ENCODE measurements at regions not wholly inside any gene's neighbourhood (a gene's known extent, or its start where the extent isn't known, plus 50 kb on each side); places are given as distances from the start of the nearest gene placed in this dataset.

- intact Hi-C loops (cut with DNase I; ENCODE audit: low total_unique reads) = no loop called here
These were observed 221.9 kb downstream of the SNCA start for GRCh38 chr4:89615051-89615450.

GRCh38 chr4:89614155-89614554 is 222.8 kb downstream of the SNCA start:
- Histone ChIP-seq H3K4me3 (no peak overlapping the region), H3K27me3 (replicated peaks in 1 of 7) (no peaks in the 10 kb centered on the region), H3K4me1 (no peaks in the 10 kb centered on the region), H3K36me3 (no peaks in the 10 kb centered on the region), H3K9me3 (no peaks in the 10 kb centered on the region), H3K27ac (no peak overlapping the region)
- TF ChIP-seq POLR2AphosphoS5 (IDR thresholded peaks at IDR 0.05) (no peak), CTCF (IDR thresholded peaks at IDR 0.05 in 8 of 11, conservative IDR thresholded peaks at IDR 0.05 in 3 of 11) (no peak), POLR2A (IDR thresholded peaks at IDR 0.05) (no peak)
- DNase-seq = no peak
- intact Hi-C loops (cut with DNase I; ENCODE audit: low total_unique reads) = no loop called here

More at GRCh38 chr4:89615051-89615450, 221.9 kb downstream of the SNCA start:
- Histone ChIP-seq H3K27ac (no peak overlapping the region), H3K4me3 (no peak overlapping the region), H3K9me3 (no peaks in the 10 kb centered on the region), H3K4me1 (no peaks in the 10 kb centered on the region), H3K36me3 (no peaks in the 10 kb centered on the region), H3K27me3 (replicated peaks in 1 of 7) (no peaks in the 10 kb centered on the region)
- TF ChIP-seq POLR2A (IDR thresholded peaks at IDR 0.05) = no peak
- TF ChIP-seq POLR2AphosphoS5 (IDR thresholded peaks at IDR 0.05) = no peak
- no peak for TF ChIP-seq CTCF (IDR thresholded peaks at IDR 0.05 in 8 of 11, conservative IDR thresholded peaks at IDR 0.05 in 3 of 11)
- WGBS, 5 donors = 72 to 94% (median 92%) methylated on average over 4 of the region's 4 CpGs
- no peak for DNase-seq

GRCh38 chr4:89610236-89610635 is 226.7 kb downstream of the SNCA start:
- H3K4me1 ChIP-seq = no peaks in the 10 kb centered on the region
- H3K27ac ChIP-seq = no peak overlapping the region
- H3K27me3 ChIP-seq (replicated peaks in 1 of 7) = no peaks in the 10 kb centered on the region
- 75 to 91% (median 88%) methylated on average over 4 of the region's 4 CpGs for WGBS, 5 donors
- no peak for DNase-seq
- TF ChIP-seq POLR2AphosphoS5 (IDR thresholded peaks at IDR 0.05) = no peak
- TF ChIP-seq POLR2A (IDR thresholded peaks at IDR 0.05) = no peak
- TF ChIP-seq CTCF (IDR thresholded peaks at IDR 0.05 in 8 of 11, conservative IDR thresholded peaks at IDR 0.05 in 3 of 11) = no peak
- no peak overlapping the region for H3K4me3 ChIP-seq
- intact Hi-C loops (cut with DNase I; ENCODE audit: low total_unique reads) = no loop called here
- H3K9me3 ChIP-seq = no peaks in the 10 kb centered on the region
- H3K36me3 ChIP-seq = no peaks in the 10 kb centered on the region

GRCh38 chr4:89609756-89610155 is 227.2 kb downstream of the SNCA start:
- Histone ChIP-seq H3K4me3 (no peak overlapping the region), H3K9me3 (peaks cover 0 to under 1% (median 0%) of the 10 kb centered on the region in 8 donors), H3K36me3 (no peaks in the 10 kb centered on the region), H3K4me1 (no peaks in the 10 kb centered on the region), H3K27me3 (replicated peaks in 1 of 7) (no peaks in the 10 kb centered on the region), H3K27ac (no peak overlapping the region)
- TF ChIP-seq POLR2A (IDR thresholded peaks at IDR 0.05) (no peak), CTCF (IDR thresholded peaks at IDR 0.05 in 8 of 11, conservative IDR thresholded peaks at IDR 0.05 in 3 of 11) (no peak), POLR2AphosphoS5 (IDR thresholded peaks at IDR 0.05) (no peak)
- intact Hi-C loops (cut with DNase I; ENCODE audit: low total_unique reads) = no loop called here
- DNase-seq = peak; percentile 48
- WGBS, 5 donors = 73 to 93% (median 86%) methylated on average over 5 of the region's 5 CpGs
